ENCODE measurements at regions not wholly inside any gene's neighbourhood (a gene's known extent, or its start where the extent isn't known, plus 50 kb on each side); places are given as distances from the start of the nearest gene placed in this dataset.
"Not testable (repeated sequence)": the region's sequence is repeated elsewhere in the genome, so short reads cannot be mapped to it uniquely, and the experiment has no call there.

DNA sequence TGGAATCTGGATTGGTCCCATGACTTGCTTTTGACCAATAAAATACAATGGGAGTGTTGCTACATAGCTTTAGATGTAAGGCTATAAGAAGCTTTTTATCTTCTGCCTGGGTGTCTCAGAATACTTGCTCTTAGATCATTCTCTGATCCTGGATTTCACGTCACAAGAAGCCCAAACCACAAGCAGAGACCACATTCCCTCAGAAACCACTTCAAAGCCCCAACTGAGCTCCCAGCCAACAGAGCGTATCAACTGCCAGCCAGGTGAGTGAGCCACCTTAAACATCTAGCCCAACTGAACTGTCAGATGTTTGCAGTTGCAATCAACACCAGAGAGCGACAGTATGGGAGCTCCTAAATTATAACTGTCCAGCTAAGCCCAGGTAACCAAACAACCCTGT, 687.1 kb downstream of the TLE1 start:
- DNase-seq (ENCODE audit: low spot score): no peak
- TF ChIP-seq, protein P1, sequence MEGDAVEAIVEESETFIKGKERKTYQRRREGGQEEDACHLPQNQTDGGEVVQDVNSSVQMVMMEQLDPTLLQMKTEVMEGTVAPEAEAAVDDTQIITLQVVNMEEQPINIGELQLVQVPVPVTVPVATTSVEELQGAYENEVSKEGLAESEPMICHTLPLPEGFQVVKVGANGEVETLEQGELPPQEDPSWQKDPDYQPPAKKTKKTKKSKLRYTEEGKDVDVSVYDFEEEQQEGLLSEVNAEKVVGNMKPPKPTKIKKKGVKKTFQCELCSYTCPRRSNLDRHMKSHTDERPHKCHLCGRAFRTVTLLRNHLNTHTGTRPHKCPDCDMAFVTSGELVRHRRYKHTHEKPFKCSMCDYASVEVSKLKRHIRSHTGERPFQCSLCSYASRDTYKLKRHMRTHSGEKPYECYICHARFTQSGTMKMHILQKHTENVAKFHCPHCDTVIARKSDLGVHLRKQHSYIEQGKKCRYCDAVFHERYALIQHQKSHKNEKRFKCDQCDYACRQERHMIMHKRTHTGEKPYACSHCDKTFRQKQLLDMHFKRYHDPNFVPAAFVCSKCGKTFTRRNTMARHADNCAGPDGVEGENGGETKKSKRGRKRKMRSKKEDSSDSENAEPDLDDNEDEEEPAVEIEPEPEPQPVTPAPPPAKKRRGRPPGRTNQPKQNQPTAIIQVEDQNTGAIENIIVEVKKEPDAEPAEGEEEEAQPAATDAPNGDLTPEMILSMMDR (IDR thresholded peaks at IDR 0.05): no peak
- no peak for ATAC-seq (ENCODE audit: low FRiP score)

DNA sequence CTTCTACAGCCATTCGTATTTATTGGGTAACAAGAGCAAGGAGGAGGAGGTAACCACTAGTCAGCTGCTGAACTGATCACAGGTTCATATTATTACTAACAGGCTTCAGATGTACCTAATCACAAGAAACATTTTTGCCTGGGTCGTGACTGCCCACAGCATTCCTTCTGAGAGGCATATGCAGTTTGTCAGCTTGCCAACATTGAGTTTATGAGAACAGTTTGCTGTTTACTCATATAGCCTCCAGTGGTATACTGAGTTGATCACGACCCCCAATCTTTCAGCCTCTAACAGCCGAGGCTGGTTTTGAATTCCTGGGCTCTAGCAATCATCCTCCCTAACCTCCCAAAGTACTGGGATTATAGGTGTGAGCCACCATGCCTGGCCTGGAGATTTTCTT, 693.6 kb downstream of the TLE1 start:
- DNase-seq (ENCODE audit: low spot score): no peak
- ATAC-seq (ENCODE audit: low FRiP score): no peak
- TF ChIP-seq, protein P1 (IDR thresholded peaks at IDR 0.05): no peak

DNA sequence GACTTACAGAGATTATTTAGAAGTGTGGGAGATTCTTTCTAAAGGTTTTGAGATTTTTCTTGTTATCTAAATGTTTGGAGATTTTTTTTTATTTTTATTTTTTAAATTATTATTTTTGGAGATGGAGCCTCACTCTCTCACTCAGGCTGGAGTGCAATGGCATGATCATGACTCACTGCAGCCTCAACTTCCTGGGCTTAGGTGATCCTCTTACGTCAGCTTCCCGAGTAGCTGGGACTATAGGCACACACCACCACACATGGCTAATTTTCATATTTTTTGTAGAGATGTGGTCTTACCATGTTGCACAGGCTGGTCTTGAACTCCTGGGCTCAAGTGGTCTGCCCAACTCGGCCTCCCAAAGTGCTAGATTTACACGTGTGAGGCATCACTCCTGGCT, 694.5 kb downstream of the TLE1 start:
- ATAC-seq (ENCODE audit: low FRiP score) (no peak), DNase-seq (ENCODE audit: low spot score) (no peak)
- TF ChIP-seq, protein P1 (IDR thresholded peaks at IDR 0.05): no peak

DNA sequence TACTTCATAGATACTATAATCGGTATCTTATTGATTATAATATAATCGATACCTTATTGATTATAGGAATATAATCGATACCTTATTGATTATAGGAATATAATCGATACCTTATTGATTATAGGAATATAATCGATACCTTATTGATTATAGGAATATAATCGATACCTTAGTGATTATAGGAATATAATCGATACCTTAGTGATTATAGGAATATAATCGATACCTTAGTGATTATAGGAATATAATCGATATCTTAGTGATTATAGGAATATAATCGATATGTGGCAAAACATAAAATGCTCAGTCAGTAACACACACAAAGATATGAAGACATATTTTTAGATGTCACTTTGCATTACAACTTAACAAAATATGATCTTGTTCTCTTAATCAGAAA, 703.8 kb downstream of the TLE1 start:
- ATAC-seq (ENCODE audit: low FRiP score); DNase-seq (ENCODE audit: low spot score): not testable (repeated sequence)

DNA sequence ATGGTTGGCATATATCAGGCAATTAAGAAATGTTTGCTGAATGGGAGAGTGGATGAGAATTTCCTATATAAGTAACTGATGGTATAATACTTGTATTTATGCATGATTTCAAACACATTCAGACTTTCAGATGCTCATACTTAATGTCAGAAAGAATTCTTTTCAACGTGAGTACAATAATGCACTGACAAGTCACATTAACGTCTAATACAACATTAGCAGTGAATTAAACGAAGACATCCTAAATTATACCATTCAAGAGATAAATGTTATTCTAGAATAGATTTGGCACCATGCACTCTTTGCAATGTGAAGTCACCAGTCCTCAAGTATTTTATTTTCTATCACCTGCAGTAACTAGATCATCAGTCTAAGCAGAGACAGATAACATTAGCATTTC, 712.9 kb downstream of the TLE1 start:
- TF ChIP-seq, protein P1 (IDR thresholded peaks at IDR 0.05): no peak
- no peak for ATAC-seq (ENCODE audit: low FRiP score)

DNA sequence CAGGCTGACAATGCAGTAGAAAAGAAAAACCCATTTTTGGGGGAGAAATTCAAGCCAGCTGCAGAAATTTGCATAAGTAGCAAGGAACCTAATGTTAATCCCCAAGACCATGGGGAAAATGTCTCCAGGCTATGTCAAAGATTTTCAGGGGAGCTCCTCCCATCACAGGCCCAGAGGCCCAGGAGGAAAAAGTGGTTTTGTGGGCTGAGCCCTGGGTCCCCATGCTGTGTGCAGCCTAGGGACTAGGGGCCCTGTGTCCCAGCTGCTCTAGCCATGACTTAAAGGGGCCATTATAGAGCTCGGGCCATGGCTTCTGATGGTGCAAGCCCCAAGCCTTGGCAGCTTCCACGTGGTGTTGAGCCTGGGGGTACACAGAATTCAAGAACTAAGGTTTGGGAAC, 719.0 kb downstream of the TLE1 start:
- DNase-seq (ENCODE audit: low spot score); ATAC-seq (ENCODE audit: low FRiP score): not testable (repeated sequence)

More for the DNA sequence above, 712.9 kb downstream of the TLE1 start:
- no peak for DNase-seq (ENCODE audit: low spot score)

DNA sequence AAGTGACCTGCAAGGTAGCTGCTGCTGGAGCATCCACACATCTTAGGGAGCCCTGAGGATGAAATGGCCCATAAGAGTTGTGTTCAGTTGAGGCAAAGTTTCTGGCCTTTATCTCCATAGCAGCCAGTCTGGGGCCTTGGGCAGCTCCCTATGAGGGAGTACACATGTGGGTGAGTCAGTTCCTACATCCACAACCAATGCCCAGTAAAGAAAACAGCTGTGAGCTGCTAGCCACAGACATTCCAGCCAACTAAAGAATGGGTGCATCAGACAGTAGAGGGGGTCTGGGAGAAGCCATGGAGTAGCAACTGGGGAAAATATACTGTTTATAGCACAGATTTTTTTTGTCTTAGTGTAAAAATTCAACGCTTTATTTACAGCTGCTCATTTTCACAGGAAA, 720.7 kb downstream of the TLE1 start:
- DNase-seq (ENCODE audit: low spot score) (no peak), ATAC-seq (ENCODE audit: low FRiP score) (no peak)
- TF ChIP-seq, protein P1 (IDR thresholded peaks at IDR 0.05): no peak

DNA sequence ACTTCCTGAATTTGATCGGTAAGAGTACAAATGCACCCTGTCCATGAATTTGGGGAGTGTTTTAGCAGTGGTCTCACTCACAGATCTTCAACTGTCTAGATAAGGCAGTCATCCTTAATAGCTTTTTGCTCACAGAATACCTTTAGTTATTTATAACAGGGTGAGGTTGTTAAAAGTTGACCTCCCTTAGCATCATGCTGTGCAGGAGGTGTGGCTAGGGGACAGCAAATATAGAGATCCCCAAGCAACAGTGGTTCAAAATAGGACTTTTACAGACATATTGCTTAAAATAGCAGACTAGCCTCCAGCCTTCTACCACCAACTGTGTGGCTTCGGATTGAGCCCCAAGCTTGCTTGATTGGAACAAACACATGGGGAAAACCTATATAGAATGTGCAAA, 724.4 kb downstream of the TLE1 start:
- no peak for DNase-seq (ENCODE audit: low spot score)
- TF ChIP-seq, protein P1 (IDR thresholded peaks at IDR 0.05): no peak
- no peak for ATAC-seq (ENCODE audit: low FRiP score)
